ENCODE measurements at regions not wholly inside any gene's neighbourhood (a gene's known extent, or its start where the extent isn't known, plus 50 kb on each side); places are given as distances from the start of the nearest gene placed in this dataset.
"Not testable (repeated sequence)": the region's sequence is repeated elsewhere in the genome, so short reads cannot be mapped to it uniquely, and the experiment has no call there.

- in situ Hi-C loops (cut with HindIII; ENCODE audit: low pct_ligation_motif_present, low pct_unique_long_range_greater_than_20kb, low sequenced_read_pairs) = no loop called here
- DNase-seq = no peak
These were observed 213.4 kb downstream of the PALM2AKAP2 start for GRCh38 chr9:109993250-109993978.

GRCh38 chr9:109994141-109994540, 213.8 kb downstream of the C9orf152 start:
- in situ Hi-C loops (cut with HindIII; ENCODE audit: low pct_ligation_motif_present, low pct_unique_long_range_greater_than_20kb, low sequenced_read_pairs) = no loop called here
- DNase-seq = no peak

- DNase-seq = no peak
- in situ Hi-C loops (cut with HindIII; ENCODE audit: low pct_ligation_motif_present, low pct_unique_long_range_greater_than_20kb, low sequenced_read_pairs) = no loop called here
These were observed 210.9 kb downstream of the C9orf152 start for GRCh38 chr9:109996936-109997580.

GRCh38 chr9:109997682-109998081, 210.3 kb downstream of the C9orf152 start:
- in situ Hi-C loops (cut with HindIII; ENCODE audit: low pct_ligation_motif_present, low pct_unique_long_range_greater_than_20kb, low sequenced_read_pairs) = no loop called here

GRCh38 chr9:110005521-110005920, 202.4 kb downstream of the C9orf152 start:
- DNase-seq; in situ Hi-C loops (cut with HindIII; ENCODE audit: low pct_ligation_motif_present, low pct_unique_long_range_greater_than_20kb, low sequenced_read_pairs): not testable (repeated sequence)

More at GRCh38 chr9:109997682-109998081, 210.3 kb downstream of the C9orf152 start:
- no peak for DNase-seq

GRCh38 chr9:110006657-110007056, 201.3 kb downstream of the C9orf152 start:
- DNase-seq = no peak
- in situ Hi-C loops (cut with HindIII; ENCODE audit: low pct_ligation_motif_present, low pct_unique_long_range_greater_than_20kb, low sequenced_read_pairs) = no loop called here

GRCh38 chr9:110007477-110008270, 200.3 kb downstream of the C9orf152 start:
- DNase-seq = no peak
- in situ Hi-C loops (cut with HindIII; ENCODE audit: low pct_ligation_motif_present, low pct_unique_long_range_greater_than_20kb, low sequenced_read_pairs) = no loop called here

- in situ Hi-C loops (cut with HindIII; ENCODE audit: low pct_ligation_motif_present, low pct_unique_long_range_greater_than_20kb, low sequenced_read_pairs) = no loop called here
- no peak for DNase-seq
These were observed 199.3 kb downstream of the C9orf152 start for GRCh38 chr9:110008663-110009062.

GRCh38 chr9:110011628-110012320, 196.2 kb downstream of the C9orf152 start:
- in situ Hi-C loops (cut with HindIII; ENCODE audit: low pct_ligation_motif_present, low pct_unique_long_range_greater_than_20kb, low sequenced_read_pairs) = no loop called here
- no peak for DNase-seq

GRCh38 chr9:110013064-110013463, 194.9 kb downstream of the C9orf152 start:
- in situ Hi-C loops (cut with HindIII; ENCODE audit: low pct_ligation_motif_present, low pct_unique_long_range_greater_than_20kb, low sequenced_read_pairs) = no loop called here
- DNase-seq = no peak

GRCh38 chr9:110015759-110016158, 192.2 kb downstream of the C9orf152 start:
- in situ Hi-C loops (cut with HindIII; ENCODE audit: low pct_ligation_motif_present, low pct_unique_long_range_greater_than_20kb, low sequenced_read_pairs) = no loop called here
- peak; percentile 30 for DNase-seq

GRCh38 chr9:110016340-110016739, 191.6 kb downstream of the C9orf152 start:
- in situ Hi-C loops (cut with HindIII; ENCODE audit: low pct_ligation_motif_present, low pct_unique_long_range_greater_than_20kb, low sequenced_read_pairs) = no loop called here
- DNase-seq = no peak

GRCh38 chr9:110020216-110020615, 187.7 kb downstream of the C9orf152 start:
- in situ Hi-C loops (cut with HindIII; ENCODE audit: low pct_ligation_motif_present, low pct_unique_long_range_greater_than_20kb, low sequenced_read_pairs); DNase-seq: not testable (repeated sequence)

GRCh38 chr9:110021891-110022290, 186.1 kb downstream of the C9orf152 start:
- in situ Hi-C loops (cut with HindIII; ENCODE audit: low pct_ligation_motif_present, low pct_unique_long_range_greater_than_20kb, low sequenced_read_pairs) = no loop called here
- no peak for DNase-seq

GRCh38 chr9:110023221-110023620, 184.7 kb downstream of the C9orf152 start:
- not testable (repeated sequence) for DNase-seq

GRCh38 chr9:110025551-110026170, 182.3 kb downstream of the C9orf152 start:
- DNase-seq = no peak
- in situ Hi-C loops (cut with HindIII; ENCODE audit: low pct_ligation_motif_present, low pct_unique_long_range_greater_than_20kb, low sequenced_read_pairs) = no loop called here

More at GRCh38 chr9:110023221-110023620, 184.7 kb downstream of the C9orf152 start:
- in situ Hi-C loops (cut with HindIII; ENCODE audit: low pct_ligation_motif_present, low pct_unique_long_range_greater_than_20kb, low sequenced_read_pairs) = not testable (repeated sequence)

GRCh38 chr9:110027671-110028081, 180.3 kb downstream of the C9orf152 start:
- no peak for DNase-seq
- in situ Hi-C loops (cut with HindIII; ENCODE audit: low pct_ligation_motif_present, low pct_unique_long_range_greater_than_20kb, low sequenced_read_pairs) = no loop called here

GRCh38 chr9:110028271-110028670, 179.7 kb downstream of the C9orf152 start:
- in situ Hi-C loops (cut with HindIII; ENCODE audit: low pct_ligation_motif_present, low pct_unique_long_range_greater_than_20kb, low sequenced_read_pairs) = no loop called here
- DNase-seq = no peak

All from ACHN (cell line).